A549 (cell line): ENCODE measurements at regions not wholly inside any gene's neighbourhood (a gene's known extent, or its start where the extent isn't known, plus 50 kb on each side); places are given as distances from the start of the nearest gene placed in this dataset.

Experiments
- ATAC-seq, 2 experiments: fragments of 200-7000 bp in 1 of 2; fragments of >200 bp in 1 of 2; cut with Nextera tagmentation in 1 of 2; cut with Tn5 transposase in 1 of 2; 3 replicates each; pipeline versions ENCODE4 v1.8.0 to v1.9.1; 2018 to 2020; ENCODE audit warnings: mild to moderate bottlenecking in 1 of 2, moderate library complexity in 1 of 2
- CTCF ChIA-PET: fragments of 300-600 bp; sonication (Branson Sonifier 250); formaldehyde crosslinking; extraction: SDS; loops from one replicate; lab custom pipeline; 2021; ENCODE audit warnings: antibody characterized with exemption, inconsistent platforms; lab: Yijun Ruan, JAX
- POLR2A ChIA-PET: fragments of 350-600 bp; formaldehyde crosslinking; extraction: SDS; loops from one replicate; lab custom pipeline; 2021; ENCODE audit warnings: antibody characterized with exemption, inconsistent platforms; lab: Yijun Ruan, JAX
- DNase-seq, 2 experiments: peaks; one replicate each; pipeline versions ENCODE4 v3.0.0 to v3.0.0-alpha.2; 2011 to 2016; ENCODE audit warnings: low read depth in 1 of 2, low spot score in 1 of 2
- FAIRE-seq: peaks from 2 replicates; lab custom pipeline; 2011; peaks lifted over from hg19 to GRCh38; lab: Jason Lieb, UNC
- H3K27ac ChIP-seq, 2 experiments: fragments of >200 bp; sonication (Bioruptor Twin); formaldehyde crosslinking; 3 replicates each; pipeline ENCODE4 v1.5.1; 2016 to 2017
- H3K4me1 ChIP-seq: fragments of >200 bp; sonication (Bioruptor Twin); formaldehyde crosslinking; 3 replicates; pipeline ENCODE4 v1.6.1; 2016
- H3K4me2 ChIP-seq: fragments of >200 bp; sonication (Bioruptor Twin); formaldehyde crosslinking; 3 replicates; pipeline ENCODE4 v1.6.1; 2016
- H3K4me3 ChIP-seq: fragments of >200 bp; sonication (Bioruptor Twin); formaldehyde crosslinking; 3 replicates; pipeline ENCODE4 v1.5.1; 2016
- H3K9me3 ChIP-seq: fragments of >200 bp; sonication (Bioruptor Twin); formaldehyde crosslinking; 3 replicates; pipeline ENCODE4 v1.6.1; 2016
- ATOH8 ChIP-seq: fragments of 250-450 bp; sonication (Bioruptor Pico); IDR thresholded peaks from 2 replicates; pipeline ENCODE4 v1.5.0; 2020; ENCODE audit warnings: low read depth, mild to moderate bottlenecking, moderate library complexity
- BHLHE40 ChIP-seq: IDR thresholded peaks from 2 replicates; pipeline ENCODE4 v1.6.1; 2012; ENCODE audit warnings: low read depth, low read length, inconsistent platforms
- CBX2 ChIP-seq: fragments of 200-600 bp; sonication (generic); IDR thresholded peaks from 2 replicates; pipeline ENCODE4 v1.6.1; 2016; ENCODE audit warnings: low read depth, mild to moderate bottlenecking, borderline replicate concordance
- CEBPB ChIP-seq, 2 experiments: fragments of >200 bp in 1 of 2; sonication (Bioruptor Twin) in 1 of 2; formaldehyde crosslinking in 1 of 2; IDR thresholded peaks; 2 replicates each; pipeline ENCODE4 v1.6.1; 2012 to 2016
- EHMT2 ChIP-seq: fragments of 200-600 bp; sonication (generic); IDR thresholded peaks from 2 replicates; pipeline ENCODE4 v1.6.1; 2016; ENCODE audit warnings: antibody characterized with exemption, low read depth, mild to moderate bottlenecking, moderate library complexity
- EP300 ChIP-seq, 2 experiments: fragments of >200 bp; sonication (Bioruptor Twin); formaldehyde crosslinking; IDR thresholded peaks; 2 replicates in 1 of 2; 3 replicates in 1 of 2; pipeline ENCODE4 v1.6.1; 2016 to 2017
- ESRRA ChIP-seq: fragments of 150-350 bp; IDR thresholded peaks from 2 replicates; pipeline ENCODE4 v1.6.1; 2014; ENCODE audit warnings: mild to moderate bottlenecking, low read length, borderline replicate concordance
- FOSB ChIP-seq: fragments of 250-450 bp; sonication (Bioruptor Pico); IDR thresholded peaks from 2 replicates; pipeline ENCODE4 v1.5.0; 2020; ENCODE audit warnings: mild to moderate bottlenecking, moderate library complexity
- FOSL2 ChIP-seq, 2 experiments: fragments of 450-650 bp in 1 of 2; fragments of >200 bp in 1 of 2; sonication (Bioruptor Twin) in 1 of 2; formaldehyde crosslinking; IDR thresholded peaks; 2 replicates each; pipeline versions ENCODE4 v1.5.0 to v1.6.1; 2016 to 2020; ENCODE audit warnings: mild to moderate bottlenecking in 1 of 2, moderate library complexity in 1 of 2
- KDM1A ChIP-seq: fragments of 200-600 bp; sonication (generic); IDR thresholded peaks from 2 replicates; pipeline ENCODE4 v1.6.1; 2016; ENCODE audit warnings: low read depth, mild to moderate bottlenecking
- KDM5A ChIP-seq: fragments of 200-600 bp; sonication (generic); IDR thresholded peaks from 2 replicates; pipeline ENCODE4 v1.6.1; 2016; ENCODE audit warnings: antibody characterized with exemption, mild to moderate bottlenecking
- MAFK ChIP-seq: fragments of 450-650 bp; IDR thresholded peaks from 2 replicates; pipeline ENCODE4 v1.6.1; 2014; ENCODE audit not compliant: partially characterized antibody
- NR3C1 ChIP-seq: fragments of >200 bp; sonication (Bioruptor Twin); formaldehyde crosslinking; IDR thresholded peaks from 3 replicates; pipeline ENCODE4 v1.6.1; 2017
- POLR2A ChIP-seq: IDR thresholded peaks from 2 replicates; pipeline ENCODE4 v1.6.1; 2012; ENCODE audit warnings: mild to moderate bottlenecking, low read length
- REST ChIP-seq: fragments of 200-600 bp; sonication (generic); IDR thresholded peaks from 2 replicates; pipeline ENCODE4 v1.6.1; 2016; ENCODE audit warnings: antibody characterized with exemption, mild to moderate bottlenecking, moderate library complexity
- SMC3 ChIP-seq: fragments of >200 bp; sonication (Bioruptor Twin); formaldehyde crosslinking; IDR thresholded peaks from 3 replicates; pipeline ENCODE4 v1.6.1; 2018; ENCODE audit warnings: inconsistent platforms
- SREBF2 ChIP-seq: fragments of 450-650 bp; IDR thresholded peaks from 2 replicates; pipeline ENCODE4 v1.6.1; 2014; ENCODE audit warnings: mild to moderate bottlenecking, moderate library complexity
- TP53 ChIP-seq: fragments of 250-450 bp; sonication (Bioruptor Pico); IDR thresholded peaks from 2 replicates; pipeline ENCODE4 v1.5.0; 2021; ENCODE audit warnings: mild to moderate bottlenecking, moderate library complexity
- ZC3H11A ChIP-seq: fragments of 450-650 bp; IDR thresholded peaks from 2 replicates; pipeline ENCODE4 v1.6.1; 2014; ENCODE audit warnings: antibody characterized with exemption, mild to moderate bottlenecking
- WGBS: methylation state at CpG from one replicate; pipeline ENCODE4 v1.1.6; 2017; ENCODE audit errors: missing lambda C conversion rate; 5-methylcytosine and 5-hydroxymethylcytosine counted together

DNA sequence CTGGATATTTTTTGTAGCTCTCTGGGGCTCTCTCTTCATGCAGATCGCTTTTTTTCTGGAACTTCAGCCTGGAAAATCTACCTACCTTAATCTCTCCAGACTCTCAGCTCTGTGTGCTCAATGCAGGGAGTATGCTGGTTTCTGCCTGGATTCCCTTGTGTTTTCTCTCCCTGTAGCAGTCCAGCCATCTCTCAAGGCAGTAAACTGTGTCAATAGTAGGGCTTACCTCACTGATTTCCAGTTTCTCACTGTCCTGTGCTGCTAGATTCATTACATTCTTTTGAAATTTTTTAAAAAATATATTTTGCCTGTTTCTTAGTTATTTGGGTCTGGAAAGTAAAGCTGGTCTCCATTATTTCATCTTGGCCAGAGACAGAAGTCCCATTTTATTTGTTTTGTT lies 951.4 kb downstream of the NR2F1-AS1 start:
- Histone ChIP-seq H3K9me3 (no peaks in the 10 kb centered on the region), H3K4me3 (no peak overlapping the region), H3K27ac (no peak overlapping the region), H3K4me1 (no peaks in the 10 kb centered on the region), H3K4me2 (no peak overlapping the region)
- ATAC-seq (no peak), DNase-seq (no peak), FAIRE-seq (no peak)
- TF ChIP-seq FOSB (CRISPR knock-in tag), result no peak
- TF ChIP-seq NR3C1, result no peak
- TF ChIP-seq EP300 (IDR thresholded peaks at IDR 0.05), result no peak
- no peak for TF ChIP-seq CBX2
- TF ChIP-seq CEBPB (IDR thresholded peaks at IDR 0.05), result no peak
- no peak for TF ChIP-seq SMC3
- no peak for TF ChIP-seq EHMT2
- TF ChIP-seq KDM5A, result no peak
- no peak for TF ChIP-seq ZC3H11A
- no peak for TF ChIP-seq TP53 (CRISPR knock-in tag)
- ChIA-PET CTCF (interaction anchor here (0.6 kb wide), 1 partner anchor 1162 kb away, joined by 3 read pairs; no protein-coding TSS in a partner anchor), POLR2A (no interaction called here)
- 88% methylated on average over 1 of the region's 1 CpG for WGBS

DNA sequence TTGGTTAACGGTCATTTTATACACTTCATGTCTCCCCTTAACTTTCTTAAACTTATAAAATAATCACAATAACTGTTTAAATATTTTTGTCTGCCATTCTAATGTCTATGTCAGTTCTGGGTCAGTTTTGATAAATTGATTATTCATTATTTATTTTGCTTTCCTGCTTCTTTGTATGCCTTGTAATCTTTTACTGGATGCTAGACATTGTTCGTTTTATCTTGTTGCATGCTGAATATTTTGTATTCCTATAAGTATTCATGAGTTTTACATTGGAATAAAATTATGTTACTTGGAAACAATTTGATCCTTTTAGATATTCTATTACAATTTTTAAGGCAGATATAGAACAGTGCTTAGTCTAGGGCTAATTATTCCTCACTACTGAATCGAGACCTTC lies 952.0 kb downstream of the NR2F1-AS1 start:
- no peak for ATAC-seq
- POLR2A ChIA-PET, result no interaction called here
- DNase-seq, result no peak
- H3K4me1 ChIP-seq, result no peaks in the 10 kb centered on the region
- 89% methylated on average over 3 of the region's 3 CpGs for WGBS
- TF ChIP-seq KDM1A (no peak), FOSB (CRISPR knock-in tag) (no peak), POLR2A (no peak), CBX2 (no peak), SREBF2 (no peak), MAFK (no peak), KDM5A (no peak)
- no peak for FAIRE-seq
- H3K4me3 ChIP-seq, result no peak overlapping the region
- no peak overlapping the region for H3K4me2 ChIP-seq
- H3K27ac ChIP-seq, result no peak overlapping the region
- no peaks in the 10 kb centered on the region for H3K9me3 ChIP-seq
- CTCF ChIA-PET, result no interaction called here

DNA sequence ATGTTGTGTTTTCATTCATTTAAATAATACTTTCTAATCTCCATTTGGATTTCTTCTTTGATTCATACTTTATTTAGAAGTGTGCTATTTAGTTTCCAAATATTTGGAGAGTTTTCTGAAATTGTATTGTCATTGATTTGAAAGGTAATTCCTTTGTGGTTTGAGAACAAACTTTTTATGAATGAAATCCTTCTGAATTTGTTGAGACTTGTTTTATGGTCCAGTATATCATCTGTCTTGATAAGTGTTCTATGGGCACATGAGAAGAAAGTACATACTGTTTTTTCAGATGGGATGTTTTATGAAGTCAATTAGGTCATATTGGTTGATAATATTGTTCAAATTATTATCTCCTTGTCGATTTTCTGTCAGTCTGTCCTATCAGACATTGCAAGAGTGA lies 953.8 kb downstream of the NR2F1-AS1 start:
- no peaks in the 10 kb centered on the region for H3K9me3 ChIP-seq
- H3K4me3 ChIP-seq, result no peak overlapping the region
- H3K4me2 ChIP-seq, result no peak overlapping the region
- H3K27ac ChIP-seq, result no peak overlapping the region
- ChIA-PET POLR2A (no interaction called here), CTCF (no interaction called here)
- FAIRE-seq, result peak; percentile 49
- TF ChIP-seq EP300 (IDR thresholded peaks at IDR 0.05) (no peak), TP53 (CRISPR knock-in tag) (no peak), CEBPB (IDR thresholded peaks at IDR 0.05) (no peak), ESRRA (no peak), NR3C1 (no peak), REST (no peak), KDM1A (no peak), FOSL2 (IDR thresholded peaks at IDR 0.05) (no peak), FOSL2 (CRISPR knock-in tag; IDR thresholded peaks at IDR 0.05) (no peak), BHLHE40 (no peak), ATOH8 (CRISPR knock-in tag) (no peak)
- TF ChIP-seq, all 56 proteins: peak for 0
- H3K4me1 ChIP-seq, result no peaks in the 10 kb centered on the region
- DNase-seq (no peak), ATAC-seq (no peak)
- WGBS, result 55% methylated on average over 1 of the region's 1 CpG
